Endometrium (tissue), 2 donors: ENCODE measurements at regions not wholly inside any gene's neighbourhood (a gene's known extent, or its start where the extent isn't known, plus 50 kb on each side); places are given as distances from the start of the nearest gene placed in this dataset.
"Not testable (repeated sequence)": the region's sequence is repeated elsewhere in the genome, so short reads cannot be mapped to it uniquely, and the experiment has no call there.

ENCODE experiments used
- FAIRE-seq: peaks from 2 replicates; lab custom pipeline; 2012; peaks lifted over from hg19 to GRCh38; lab: Jason Lieb, UNC
- donor health status: control.
- donor health status: control.

DNA sequence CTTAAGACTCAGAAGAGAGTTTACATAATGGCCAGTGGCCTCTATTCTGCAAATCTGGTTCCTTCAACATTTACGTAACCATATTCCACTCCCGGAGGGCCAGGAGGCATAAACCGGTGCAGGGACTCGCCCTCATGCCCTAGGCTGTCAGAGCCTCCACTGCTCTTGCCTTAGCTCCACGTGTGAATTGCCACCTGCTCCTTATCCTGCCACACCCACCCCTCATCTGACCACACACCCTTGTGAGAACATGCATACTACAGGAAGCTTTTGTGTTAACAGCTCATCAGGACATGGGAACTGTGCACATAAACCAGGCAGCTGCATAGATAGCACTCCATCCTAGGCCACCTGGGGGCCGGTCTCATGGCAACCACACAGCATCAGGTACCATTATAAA, 146.7 kb upstream of the PFKP start:
- FAIRE-seq: no peak

DNA sequence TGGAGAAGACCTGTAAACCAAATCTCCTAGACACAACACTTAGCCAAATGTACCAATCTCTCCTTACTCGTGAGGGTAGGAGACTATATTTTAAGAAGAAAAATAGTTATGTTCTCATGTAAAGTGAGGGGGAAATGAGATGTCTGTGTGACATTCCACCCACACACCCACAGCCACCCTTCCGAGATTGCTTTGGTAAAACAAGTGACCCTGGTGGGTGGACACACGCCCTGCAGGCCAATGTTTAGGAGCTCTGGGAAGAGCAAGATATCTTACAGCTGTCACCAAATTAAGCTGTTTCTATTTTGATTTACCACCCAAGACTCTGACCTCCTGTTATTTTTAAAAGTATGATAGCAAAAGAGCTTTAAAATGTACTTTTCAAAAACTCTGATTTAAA, 147.2 kb upstream of the PFKP start:
- no peak for FAIRE-seq

DNA sequence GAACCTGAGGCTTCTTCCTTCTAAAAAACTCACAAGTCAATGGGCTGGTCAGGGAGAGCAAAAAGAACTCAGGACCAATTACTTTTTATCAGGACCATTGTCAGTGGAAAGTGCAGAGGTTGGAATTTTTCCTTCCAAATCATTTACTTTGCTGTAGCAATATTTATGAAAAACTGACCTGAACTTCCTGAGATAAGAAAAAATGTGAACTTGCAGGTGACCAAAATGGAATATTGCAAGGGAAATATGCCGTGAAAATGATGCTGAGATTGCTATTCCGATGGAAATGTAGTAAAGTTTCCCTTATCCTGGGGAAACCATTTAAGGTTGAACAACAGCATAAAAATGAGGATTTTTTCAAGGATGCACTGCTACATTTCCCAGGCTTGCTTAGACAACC, 148.3 kb upstream of the PFKP start:
- FAIRE-seq: no peak

DNA sequence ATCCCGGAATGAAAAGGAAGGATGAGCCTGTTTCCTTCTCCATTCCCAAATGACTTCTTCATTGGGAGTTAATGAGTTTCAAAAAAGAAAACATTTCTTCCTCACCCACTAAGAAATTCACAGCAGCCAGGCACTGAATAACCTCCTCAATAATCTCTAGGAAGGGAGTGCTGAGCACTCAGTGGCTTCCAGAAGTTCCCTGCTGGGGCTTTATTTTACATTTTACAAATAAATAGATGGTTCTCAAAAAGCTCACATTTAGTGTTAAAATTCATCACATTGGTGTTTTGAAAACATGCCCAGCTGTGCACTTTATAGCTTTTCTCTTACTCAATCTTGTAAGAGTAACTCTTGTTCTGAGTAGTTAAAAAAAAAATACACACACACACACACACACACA, 148.9 kb upstream of the PFKP start:
- FAIRE-seq: no peak

DNA sequence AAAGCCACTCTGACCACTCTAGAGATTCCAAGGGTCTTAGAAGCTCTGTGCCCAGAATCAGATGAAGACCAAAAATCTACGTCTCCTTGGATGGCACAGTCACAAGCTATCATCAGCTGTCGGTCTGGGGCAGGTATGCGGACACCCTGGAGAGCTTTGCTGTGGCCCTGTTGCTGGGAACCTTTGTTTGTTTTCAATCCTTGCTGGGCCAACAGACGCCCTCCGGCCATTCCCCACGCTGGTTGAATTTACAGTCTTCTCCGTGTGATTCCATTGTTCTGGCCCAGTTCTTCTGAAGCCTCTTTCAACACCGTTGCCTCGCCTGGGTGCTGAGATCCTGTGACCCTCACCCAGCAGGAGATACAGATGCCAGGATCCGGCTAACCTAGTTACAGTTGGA, 149.4 kb upstream of the PFKP start:
- FAIRE-seq: no peak

DNA sequence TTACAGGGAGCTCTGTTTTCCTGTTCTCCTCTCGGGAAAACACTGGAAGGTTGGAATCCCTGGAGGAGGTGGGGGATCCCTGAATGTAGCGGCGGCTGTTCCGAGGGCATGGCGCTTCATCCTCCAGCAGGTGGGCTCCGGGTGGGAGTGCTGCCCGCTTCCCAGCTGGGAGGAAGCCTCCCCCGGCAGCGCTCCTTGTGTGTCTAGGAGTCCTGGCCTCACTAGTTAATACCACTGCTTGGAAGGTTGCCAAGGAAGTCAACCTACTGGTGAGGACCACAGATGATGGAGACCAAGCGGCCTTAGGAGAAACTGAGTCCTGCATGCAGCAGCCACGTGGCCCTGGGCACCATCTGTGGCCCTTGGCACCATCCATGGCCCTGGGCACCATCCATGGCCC, 151.9 kb upstream of the PFKP start:
- no peak for FAIRE-seq

DNA sequence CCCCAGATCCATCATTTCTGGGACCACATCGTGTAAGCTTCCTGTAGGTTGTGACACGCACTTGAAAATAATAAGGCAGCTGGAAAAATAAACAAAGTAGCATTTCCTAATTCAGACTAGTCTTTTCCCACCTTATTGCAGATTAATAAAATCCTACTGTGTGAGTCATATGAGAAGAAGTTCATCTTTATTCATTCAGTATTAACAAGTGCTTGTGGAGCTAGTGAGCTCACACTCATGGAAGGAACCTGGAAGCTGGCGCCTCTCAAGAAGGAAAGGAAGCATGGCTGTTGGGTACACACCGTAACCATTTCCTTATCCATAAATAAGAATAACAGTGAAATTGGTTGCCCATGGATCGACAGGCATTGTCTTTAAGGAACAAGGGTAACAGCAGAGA, 152.6 kb upstream of the PFKP start:
- no peak for FAIRE-seq

DNA sequence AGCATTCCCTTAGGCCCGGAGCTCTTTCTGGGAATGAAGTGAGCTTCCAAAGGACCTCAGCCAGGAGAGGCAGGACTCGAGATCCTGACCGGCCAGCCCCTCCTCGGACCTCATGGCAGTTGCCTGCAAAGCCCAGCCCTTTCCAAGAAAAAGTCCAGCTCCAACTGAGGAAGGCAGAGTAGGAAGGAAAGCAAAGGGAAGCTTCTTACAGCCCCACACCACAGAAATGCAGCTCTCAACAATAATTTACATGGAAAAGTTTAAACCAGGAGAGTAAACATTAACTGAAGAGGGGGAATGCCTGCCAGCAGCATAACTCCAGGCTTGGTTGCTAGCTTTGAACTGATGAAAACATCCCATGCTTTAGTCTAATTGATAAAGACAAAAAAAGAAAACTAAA, 153.9 kb upstream of the PFKP start:
- FAIRE-seq: no peak

DNA sequence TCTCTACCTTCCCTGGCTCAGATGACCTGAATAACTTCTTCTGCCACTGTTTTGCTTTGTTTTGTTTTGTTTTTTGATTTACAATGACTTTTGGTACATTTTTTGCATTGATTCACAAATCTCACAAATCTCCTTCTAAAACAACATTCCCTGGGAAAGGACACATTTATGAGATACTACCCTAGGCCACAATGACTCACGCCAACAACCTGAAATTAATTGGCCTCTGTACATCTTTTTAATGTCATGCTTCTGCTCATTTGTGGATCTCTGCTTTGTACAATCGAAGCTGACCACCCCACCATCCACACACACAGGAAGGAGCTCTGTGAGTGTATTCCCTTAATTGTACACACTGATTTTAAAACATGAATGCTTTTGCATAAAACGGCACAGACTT, 156.7 kb upstream of the PFKP start:
- FAIRE-seq: no peak

DNA sequence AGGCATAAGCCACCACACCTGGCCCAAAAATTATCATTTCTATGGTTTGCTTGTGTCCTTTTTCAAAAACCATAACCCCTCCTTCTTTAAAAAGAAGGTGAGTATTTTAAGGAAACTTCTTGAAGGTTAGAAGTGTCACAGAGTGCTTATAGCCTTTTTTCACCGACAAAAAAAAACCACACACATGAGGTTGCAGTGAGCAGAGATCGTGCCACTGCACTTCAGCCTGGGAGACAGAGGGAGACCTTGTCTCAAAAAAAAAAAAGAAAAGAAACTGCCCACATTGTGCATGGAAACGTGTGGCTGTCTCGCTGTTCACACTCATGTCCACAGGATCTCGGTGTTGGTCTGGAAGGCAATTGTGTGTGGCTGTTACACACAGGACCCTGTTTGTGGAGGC, 157.4 kb upstream of the PFKP start:
- no peak for FAIRE-seq

DNA sequence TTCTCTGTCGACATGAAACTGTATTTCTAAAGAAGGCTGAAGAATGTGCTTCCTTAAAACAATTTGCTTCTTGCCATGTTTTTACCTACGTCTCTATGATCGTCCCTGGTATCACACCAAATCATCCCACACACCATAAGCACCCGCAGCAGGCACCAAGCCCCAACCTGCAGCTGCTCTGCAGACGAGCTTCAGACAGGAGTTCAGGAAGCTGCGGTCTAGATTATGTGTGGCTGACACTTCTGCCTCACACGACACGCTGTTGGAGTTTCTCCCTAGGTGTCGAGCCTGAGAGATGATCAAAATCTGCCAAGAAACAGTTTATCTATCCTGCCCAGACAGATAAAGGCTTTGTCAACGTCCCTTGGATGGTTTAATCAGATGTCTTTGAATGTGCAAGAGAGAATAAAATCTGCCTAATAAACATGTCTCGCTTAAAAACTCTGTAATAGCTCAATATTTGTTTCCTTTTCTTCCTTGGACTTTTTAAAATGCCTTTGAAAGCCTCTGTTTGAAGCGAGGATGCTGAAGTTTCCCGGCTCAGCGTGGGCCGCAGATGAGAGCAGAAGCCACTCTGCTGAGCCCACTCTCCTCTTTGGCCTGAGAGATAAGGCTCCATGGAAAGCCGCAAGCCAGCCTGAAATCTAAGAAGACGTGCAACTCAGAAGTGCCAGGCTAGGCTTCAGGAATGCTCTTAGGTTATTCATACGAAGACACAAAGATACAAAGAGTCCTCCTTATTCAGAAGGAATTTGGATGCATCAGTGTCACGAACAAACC, 158.3 kb upstream of the PFKP start:
- no peak for FAIRE-seq

DNA sequence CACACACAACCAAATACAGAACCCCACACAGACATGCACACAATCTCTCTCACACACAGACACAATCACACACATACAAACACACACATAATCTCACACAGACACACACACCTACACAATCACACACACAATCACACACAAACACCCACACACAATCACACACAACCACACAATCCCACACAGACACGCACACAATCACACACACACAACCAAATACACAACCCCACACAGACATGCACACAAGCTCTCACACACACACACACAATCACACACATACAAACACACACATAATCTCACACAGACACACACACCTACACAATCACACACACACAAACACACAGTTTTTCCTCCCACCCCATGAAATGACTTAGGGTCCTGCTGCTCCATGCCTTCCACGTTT, 160.4 kb upstream of the PFKP start:
- FAIRE-seq: no peak

DNA sequence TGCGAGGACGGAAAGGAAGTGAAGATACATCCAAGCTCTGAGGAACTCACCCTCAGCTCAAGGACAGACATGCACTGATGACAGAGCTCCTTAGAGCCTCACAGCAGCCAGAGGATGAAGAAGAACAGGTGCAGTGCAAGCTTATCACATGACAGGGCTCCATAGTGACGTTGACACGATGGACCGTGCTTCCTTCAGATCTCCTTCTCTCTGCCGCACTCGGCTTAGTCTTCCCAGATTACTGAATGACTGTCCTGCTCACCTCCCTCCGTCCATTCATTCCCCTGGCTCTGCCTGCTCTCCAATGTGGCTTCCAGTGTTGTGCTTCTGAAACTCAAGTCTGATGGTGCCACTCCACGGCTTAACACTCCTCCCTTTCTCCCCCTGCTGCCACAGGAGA, 161.5 kb upstream of the PFKP start:
- no peak for FAIRE-seq

DNA sequence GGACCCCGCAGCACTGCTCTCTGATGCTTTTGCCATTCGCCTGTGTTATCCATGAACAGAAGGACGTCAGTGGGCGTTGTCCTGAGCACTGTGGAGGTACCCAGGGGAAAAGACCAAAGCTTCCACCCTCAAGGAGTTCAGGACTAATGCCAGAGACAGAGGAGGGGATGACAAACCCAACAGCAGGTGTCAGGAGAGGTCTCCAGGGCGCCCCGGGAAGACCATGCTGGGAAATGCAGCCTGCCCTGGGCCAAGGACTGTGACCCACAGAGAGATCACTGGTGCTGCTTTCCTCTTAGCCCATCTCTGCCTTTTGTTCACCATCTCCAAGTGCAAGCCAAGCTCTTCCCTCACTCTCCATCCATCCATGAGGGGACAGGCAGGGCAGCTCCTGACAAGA, 166.8 kb upstream of the PFKP start:
- no peak for FAIRE-seq

DNA sequence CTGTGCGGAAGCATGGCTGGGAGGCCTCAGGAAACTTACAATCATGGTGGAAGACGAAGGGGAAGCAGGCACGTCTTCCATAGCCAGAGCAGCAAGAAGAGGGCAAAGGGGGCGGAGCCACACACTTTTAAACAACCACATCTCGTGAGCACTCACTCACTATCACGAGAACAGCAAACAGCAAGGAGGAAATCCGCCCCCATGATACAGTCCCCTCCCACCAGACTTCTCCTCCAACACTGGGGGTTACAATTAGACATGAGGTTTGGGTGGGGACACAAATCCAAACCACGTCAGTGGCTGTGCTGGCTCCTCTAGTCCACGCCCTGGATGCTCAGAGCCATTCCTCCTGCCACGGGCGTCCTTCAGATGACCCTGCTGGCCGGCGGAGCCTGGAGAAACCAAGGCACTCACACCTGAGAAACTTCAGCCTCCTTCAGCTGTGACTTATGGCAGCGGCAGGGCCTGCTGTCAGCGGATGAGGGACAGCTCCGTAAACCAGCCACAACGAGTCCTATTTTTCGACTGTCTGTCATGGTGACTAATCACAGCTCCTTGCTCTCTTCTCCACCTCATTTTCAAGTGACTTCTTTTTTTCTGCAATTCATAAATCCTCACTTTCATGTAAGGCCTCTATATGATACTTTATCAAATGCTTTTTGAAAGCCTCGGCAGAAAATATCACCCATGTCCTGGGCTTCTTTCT, 167.9 kb upstream of the PFKP start:
- FAIRE-seq: no peak

DNA sequence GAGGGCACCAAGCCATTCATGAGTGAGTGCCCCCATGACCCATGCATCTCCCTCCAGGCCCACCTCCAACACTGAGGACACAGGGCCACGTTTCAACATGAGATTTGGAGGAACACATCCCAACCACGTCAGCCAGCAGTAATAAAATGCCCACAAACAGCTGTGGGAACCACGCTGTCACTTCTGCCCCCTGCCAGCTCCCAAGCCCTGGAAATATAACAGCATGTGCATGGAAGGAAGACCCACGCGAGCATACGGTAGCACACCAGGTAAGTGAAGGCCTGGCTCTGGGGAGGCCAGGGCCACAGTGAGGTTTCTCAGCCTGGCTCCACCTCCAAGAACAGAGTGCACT, 168.9 kb upstream of the PFKP start:
- no peak for FAIRE-seq

DNA sequence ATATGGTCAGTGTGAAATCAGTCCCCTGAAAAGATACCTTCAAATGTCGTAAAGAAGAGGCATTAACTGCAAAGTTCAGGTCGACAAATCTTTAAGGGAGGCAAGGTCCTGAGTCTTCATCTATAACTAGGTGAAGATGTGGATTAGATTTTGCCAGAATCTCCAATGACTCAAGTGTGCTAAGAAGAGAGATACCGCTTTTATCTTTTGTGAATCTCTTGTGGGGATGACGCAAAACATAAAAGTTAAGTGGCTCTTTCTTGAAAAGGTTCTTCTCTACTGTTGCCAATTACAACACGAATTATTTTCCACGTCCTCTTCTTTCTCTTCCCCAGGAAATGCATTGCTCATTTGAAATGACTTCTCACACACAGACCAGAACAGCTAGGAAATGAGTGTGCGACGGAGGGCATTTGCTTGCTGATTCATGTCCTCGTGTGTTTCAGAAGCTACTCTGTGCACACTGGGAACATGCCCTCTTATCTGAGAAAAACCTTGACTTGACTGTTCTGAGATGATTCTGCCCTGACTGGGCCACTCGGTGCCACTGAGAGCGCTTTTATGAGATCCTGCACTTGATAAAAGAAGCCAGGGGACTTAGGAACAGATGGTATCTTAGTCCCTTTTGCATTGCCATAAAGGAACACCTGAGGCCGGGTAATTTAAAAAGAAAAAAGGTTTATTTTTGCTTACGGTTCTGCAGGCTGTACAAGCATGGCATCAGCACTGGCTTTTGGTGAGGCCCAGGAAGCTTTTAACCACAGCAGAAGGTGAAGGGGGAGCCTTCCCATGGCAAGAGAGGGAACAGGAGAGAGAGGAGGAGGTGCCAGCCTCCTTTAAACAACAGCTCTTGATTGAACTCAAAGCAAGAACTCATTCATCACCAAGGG, 169.5 kb upstream of the PFKP start:
- no peak for FAIRE-seq

DNA sequence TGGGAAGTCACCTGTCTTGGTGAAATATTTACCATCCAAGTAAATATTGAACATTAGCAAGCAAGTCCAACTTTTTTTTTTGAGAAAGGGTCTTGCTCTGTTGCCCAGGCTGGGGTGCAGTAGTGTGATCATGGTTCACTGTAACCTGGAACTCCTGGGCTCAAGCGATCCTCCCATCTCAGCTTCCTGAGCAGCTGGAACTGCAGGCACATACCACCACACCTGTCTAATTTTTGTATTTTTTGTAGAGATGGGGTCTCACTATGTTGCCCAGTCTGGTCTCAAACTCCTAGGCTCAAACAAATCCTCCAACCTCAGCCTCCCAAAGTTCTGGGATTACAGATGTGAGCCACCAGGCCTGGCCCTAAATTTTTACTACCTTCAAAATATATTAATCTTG, 171.0 kb upstream of the PFKP start:
- FAIRE-seq: not testable (repeated sequence)

DNA sequence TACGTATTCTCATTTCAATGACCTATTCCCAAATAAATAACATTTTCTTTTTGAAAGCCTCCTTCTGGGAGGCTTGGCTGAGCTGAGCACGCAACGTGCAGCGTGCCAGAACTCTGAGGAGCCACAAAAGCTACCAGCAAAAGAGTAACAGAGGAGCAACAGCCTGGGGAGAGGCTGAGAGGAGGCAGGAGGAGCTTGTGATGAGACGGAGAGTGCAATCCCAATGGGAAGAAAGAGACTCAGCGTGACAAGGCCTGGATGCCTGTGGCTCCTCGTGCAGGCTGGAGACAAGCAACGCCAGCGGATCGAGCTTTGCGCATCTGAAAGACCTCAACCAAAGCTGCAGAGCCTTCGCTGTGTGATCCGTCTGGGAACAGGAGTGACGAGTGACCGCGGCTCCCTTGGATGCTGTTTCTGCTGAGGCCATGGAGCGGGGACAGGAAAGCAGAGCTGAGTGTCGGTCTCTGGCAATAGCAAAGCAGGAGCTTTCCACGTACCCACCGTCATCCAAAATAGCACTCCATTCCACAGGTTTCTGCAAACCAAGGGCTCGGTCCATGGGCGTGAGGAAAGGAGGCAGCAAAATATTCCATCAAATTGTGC, 171.7 kb upstream of the PFKP start:
- FAIRE-seq: no peak

DNA sequence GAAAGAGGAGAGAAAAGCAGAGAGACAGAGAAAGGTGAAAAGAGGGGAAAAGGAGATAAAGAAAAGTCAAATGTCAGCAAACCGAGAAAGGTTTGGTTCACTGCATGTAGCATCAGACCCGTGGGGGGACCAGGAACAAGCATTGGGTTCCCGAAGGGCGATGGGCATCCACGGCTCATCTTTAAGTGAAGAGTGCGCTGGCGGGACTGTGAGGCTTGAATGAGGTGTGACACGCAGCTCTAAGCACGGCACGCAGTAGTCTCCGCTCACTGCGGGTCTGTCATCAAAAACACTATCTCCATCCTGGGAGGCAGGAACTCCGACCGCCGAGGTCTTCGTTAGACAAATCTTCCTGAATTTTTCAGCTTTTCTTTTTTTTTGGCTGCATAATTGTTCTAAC, 173.4 kb upstream of the PFKP start:
- FAIRE-seq: no peak

DNA sequence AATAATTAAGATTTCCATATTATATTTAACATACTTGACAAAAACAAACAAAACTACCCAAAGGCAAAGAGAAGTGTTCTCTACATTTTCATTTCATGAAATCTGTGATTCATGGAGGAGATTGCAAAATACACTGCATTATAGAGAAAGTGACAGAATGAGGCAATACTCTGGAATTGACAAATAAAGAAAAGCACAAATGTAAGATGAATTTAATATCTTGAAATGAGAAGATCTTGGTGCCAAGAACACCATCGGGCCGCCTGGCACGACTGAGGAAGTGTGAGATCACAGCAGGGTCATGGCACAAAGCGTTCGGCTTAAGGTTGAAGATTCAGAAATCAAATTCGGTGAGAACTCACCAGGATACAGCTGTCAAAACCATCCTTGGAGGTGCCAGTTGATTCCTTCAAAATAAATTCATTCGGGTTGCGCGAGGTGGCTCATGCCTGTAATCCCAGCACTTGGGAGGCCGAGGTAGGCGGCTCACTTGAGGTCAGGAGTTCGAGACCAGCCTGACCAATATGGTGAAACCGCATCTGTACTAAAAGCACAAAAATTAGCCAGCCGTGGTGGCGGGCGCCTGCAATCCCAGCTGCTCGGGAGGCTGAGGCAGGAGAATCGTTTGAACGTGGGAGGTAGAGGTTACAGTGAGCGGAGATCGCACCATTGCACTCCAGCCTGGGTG, 174.0 kb upstream of the PFKP start:
- FAIRE-seq: no peak

DNA sequence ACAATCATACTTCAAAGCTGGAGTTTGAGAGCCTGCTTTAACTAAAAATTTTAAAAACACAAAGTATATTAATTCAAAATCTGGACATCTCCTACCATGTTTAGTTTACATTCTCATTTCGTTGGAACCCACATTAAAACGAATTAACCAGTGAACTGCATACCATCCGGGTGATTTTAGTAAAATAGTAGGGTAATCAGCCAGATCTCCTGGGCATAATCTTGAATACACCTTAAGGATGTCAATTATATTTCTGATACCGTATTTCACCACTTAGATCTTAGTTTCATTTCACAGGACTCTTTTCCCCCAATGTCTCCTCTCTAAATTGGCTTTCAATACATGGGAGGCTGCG, 175.6 kb upstream of the PFKP start:
- no peak for FAIRE-seq
